ENCODE measurements at regions not wholly inside any gene's neighbourhood (a gene's known extent, or its start where the extent isn't known, plus 50 kb on each side); places are given as distances from the start of the nearest gene placed in this dataset.

DNA sequence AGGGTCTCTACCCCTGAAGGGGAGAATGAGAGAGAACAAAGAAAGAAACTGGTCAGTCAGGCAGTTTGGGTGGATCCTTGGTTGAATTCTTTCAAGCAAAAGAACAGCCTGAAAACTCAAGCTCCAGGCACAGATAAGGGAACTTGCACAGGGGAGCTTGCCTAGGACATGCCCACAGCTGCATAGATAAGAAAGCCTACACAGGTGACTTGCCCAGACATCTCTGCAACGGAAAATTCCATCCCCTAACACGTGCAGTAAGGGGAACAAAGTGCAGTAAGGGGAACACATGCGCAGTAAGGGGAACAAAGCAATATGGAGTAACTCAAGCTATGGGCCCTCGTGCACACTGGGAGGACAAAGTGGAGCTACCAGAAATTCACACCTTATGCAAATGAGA lies 540.1 kb upstream of the MIS18BP1 start:
- Histone ChIP-seq H3K9me3 (no peaks in the 10 kb centered on the region), H3K4me3 (no peak overlapping the region), H3K27me3 (no peaks in the 10 kb centered on the region), H3K36me3 (no peaks in the 10 kb centered on the region), H3K4me1 (no peaks in the 10 kb centered on the region), H3K27ac (no peak overlapping the region)
- FAIRE-seq, result no peak
- ATAC-seq, result no peak
- DNase-seq, result no peak
- intact Hi-C loops (cut with DNase I), result no loop called here
- TF ChIP-seq, protein P1, sequence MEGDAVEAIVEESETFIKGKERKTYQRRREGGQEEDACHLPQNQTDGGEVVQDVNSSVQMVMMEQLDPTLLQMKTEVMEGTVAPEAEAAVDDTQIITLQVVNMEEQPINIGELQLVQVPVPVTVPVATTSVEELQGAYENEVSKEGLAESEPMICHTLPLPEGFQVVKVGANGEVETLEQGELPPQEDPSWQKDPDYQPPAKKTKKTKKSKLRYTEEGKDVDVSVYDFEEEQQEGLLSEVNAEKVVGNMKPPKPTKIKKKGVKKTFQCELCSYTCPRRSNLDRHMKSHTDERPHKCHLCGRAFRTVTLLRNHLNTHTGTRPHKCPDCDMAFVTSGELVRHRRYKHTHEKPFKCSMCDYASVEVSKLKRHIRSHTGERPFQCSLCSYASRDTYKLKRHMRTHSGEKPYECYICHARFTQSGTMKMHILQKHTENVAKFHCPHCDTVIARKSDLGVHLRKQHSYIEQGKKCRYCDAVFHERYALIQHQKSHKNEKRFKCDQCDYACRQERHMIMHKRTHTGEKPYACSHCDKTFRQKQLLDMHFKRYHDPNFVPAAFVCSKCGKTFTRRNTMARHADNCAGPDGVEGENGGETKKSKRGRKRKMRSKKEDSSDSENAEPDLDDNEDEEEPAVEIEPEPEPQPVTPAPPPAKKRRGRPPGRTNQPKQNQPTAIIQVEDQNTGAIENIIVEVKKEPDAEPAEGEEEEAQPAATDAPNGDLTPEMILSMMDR (IDR thresholded peaks at IDR 0.05), result no peak
- WGBS, 2 donors, result 54% methylated on average over 4 of the region's 4 CpGs

DNA sequence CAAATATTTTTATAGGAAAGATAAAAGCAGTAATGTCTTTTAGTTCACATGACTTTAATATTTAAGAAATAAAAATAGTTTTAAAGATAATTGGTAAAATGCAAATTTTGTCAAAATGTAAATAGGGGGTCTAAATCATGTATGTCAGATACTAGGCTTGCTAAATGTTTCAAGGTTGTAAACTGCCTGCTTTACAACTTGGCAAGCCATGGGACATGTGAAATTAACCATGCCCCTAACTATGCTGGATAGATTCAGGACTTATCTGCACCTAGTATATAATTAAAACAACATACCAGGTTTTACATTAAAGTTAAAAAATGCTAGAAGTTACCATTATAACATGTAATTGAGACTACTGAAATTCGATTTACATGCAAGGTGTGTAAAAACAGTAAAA lies 537.3 kb upstream of the MIS18BP1 start:
- Histone ChIP-seq H3K36me3 (no peaks in the 10 kb centered on the region), H3K4me3 (no peak overlapping the region), H3K27me3 (no peaks in the 10 kb centered on the region), H3K27ac (no peak overlapping the region), H3K4me1 (no peaks in the 10 kb centered on the region), H3K9me3 (no peaks in the 10 kb centered on the region)
- ATAC-seq (no peak), DNase-seq (no peak), FAIRE-seq (peak; percentile 88)
- WGBS, 2 donors, result 31 to 44% methylated on average over 1 of the region's 1 CpG
- intact Hi-C loops (cut with DNase I), result no loop called here
- TF ChIP-seq, protein P1 (IDR thresholded peaks at IDR 0.05), result no peak

DNA sequence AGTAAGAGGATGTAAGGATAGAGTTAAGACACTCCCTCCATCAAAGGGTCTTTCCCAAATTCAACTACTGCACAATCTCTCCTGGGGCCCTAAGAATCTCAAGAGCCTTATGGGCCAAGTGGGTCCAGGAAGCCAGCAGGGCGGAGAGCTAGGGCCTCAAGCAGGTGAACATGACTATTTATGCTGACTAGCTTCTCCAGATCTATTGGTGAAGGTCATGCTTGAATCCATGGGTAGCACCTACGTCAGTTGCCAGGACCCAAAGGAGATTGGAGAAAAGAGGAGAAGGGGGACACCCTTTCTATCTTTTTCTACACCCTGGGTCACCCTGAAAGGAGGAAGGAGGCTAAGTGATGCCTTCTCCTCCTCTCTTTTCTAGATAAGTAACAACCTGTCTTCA lies 534.2 kb upstream of the MIS18BP1 start:
- no peak for FAIRE-seq

DNA sequence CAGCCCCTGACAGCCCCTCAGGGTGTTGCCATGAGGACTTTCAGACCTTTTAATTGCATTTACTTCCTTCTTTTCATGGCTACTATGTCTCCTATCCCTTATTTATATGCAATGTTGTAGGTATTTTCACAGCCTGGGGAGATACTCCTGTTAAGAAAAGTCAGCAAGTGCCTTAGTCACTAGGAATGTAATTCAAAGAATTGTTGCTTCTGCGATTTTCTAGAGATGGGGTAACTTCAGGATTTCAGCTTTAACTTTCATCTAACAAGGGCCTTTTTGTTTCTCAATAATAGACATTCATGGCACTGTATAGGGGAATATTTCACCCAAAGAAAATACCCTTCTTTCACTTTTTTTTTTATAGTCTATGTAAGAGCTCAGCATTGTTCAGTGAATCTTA lies 533.3 kb upstream of the MIS18BP1 start:
- ATAC-seq (no peak), DNase-seq (no peak), FAIRE-seq (no peak)
- Histone ChIP-seq H3K4me1 (no peaks in the 10 kb centered on the region), H3K27ac (no peak overlapping the region), H3K4me3 (no peak overlapping the region), H3K36me3 (no peaks in the 10 kb centered on the region), H3K27me3 (no peaks in the 10 kb centered on the region), H3K9me3 (peaks cover 0 to 4% (median 0%) of the 10 kb centered on the region in 4 donors)
- TF ChIP-seq, protein P1 (IDR thresholded peaks at IDR 0.05), result no peak
- WGBS, 2 donors, result 44 to 64% methylated on average over 1 of the region's 1 CpG
- intact Hi-C loops (cut with DNase I), result no loop called here

More for the DNA sequence above, 534.2 kb upstream of the MIS18BP1 start:
- Histone ChIP-seq H3K9me3 (peaks cover 0 to 4% (median 0%) of the 10 kb centered on the region in 4 donors), H3K36me3 (no peaks in the 10 kb centered on the region), H3K4me3 (no peak overlapping the region), H3K27me3 (no peaks in the 10 kb centered on the region), H3K27ac (no peak overlapping the region), H3K4me1 (no peaks in the 10 kb centered on the region)
- intact Hi-C loops (cut with DNase I), result no loop called here
- WGBS, 2 donors, result 45 to 49% methylated on average over 2 of the region's 2 CpGs
- DNase-seq, result no peak
- ATAC-seq, result no peak
- TF ChIP-seq, protein P1 (IDR thresholded peaks at IDR 0.05), result no peak

DNA sequence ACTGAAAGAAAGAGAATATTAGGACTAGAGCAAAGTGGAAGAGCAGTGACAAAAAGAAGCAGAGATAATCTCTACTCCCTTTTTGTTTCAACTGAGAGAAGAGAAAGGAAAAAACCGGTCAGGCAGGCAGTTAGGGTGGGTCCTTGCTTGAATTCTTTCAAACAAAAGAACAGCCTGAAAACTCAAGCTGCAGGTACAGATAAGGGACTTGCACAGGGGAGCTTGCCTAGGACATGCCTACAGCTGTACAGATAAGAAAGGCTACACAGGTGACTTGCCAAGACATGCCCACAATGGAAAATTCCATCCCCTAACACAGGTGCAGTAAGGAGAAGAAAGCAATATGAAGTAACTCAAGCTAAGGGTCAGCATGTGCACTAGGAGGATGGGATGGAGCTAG lies 532.2 kb upstream of the MIS18BP1 start:
- ATAC-seq, result no peak
- no peaks in the 10 kb centered on the region for H3K36me3 ChIP-seq
- no peaks in the 10 kb centered on the region for H3K4me1 ChIP-seq
- WGBS, 2 donors, result 31 to 50% methylated on average over 1 of the region's 1 CpG
- no peak overlapping the region for H3K27ac ChIP-seq
- peaks cover 0 to 4% (median 0%) of the 10 kb centered on the region in 4 donors for H3K9me3 ChIP-seq
- no peak for FAIRE-seq
- H3K4me3 ChIP-seq, result no peak overlapping the region
- DNase-seq, result no peak
- TF ChIP-seq, protein P1 (IDR thresholded peaks at IDR 0.05), result no peak
- H3K27me3 ChIP-seq, result no peaks in the 10 kb centered on the region
- intact Hi-C loops (cut with DNase I), result no loop called here

All from pancreas (tissue), 10 donors.